ENCODE measurements at regions not wholly inside any gene's neighbourhood (a gene's known extent, or its start where the extent isn't known, plus 50 kb on each side); places are given as distances from the start of the nearest gene placed in this dataset.
A peak's percentile ranks its signal among the peaks of the same experiment; 100 is the strongest.

DNA sequence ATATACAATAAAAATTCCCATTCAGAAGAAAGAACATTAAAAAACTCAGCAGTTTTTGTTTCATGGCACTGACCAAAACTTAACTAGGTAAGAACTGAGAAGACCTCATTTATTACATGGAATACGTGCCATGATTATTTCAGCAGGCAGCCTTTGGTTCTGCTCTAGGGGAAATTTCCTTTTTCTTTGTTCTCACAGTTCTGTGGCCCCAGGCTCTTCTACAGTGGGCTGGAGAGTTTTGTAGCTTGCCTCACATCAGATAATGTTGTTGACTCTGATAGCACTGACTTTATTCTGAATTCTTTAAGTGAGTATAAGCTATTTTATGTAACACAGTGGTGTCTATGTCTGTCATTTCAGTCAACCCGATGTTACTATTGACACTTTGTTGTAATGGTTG lies 844.3 kb downstream of the TBC1D32 start:
- Histone ChIP-seq H3K79me2 (ENCODE audit: control insufficient read depth in 1 of 2, insufficient read depth in 2 of 2, low read length in 2 of 2) (no peaks in the 10 kb centered on the region), H3K4me3 (ENCODE audit: extremely low read depth in 1 of 4, insufficient read depth in 2 of 4, low read depth in 3 of 4, low read length in 4 of 4) (no peak overlapping the region), H3K23ac (ENCODE audit: insufficient read length) (no peak overlapping the region), H4K20me1 (replicated peaks in 1 of 2; ENCODE audit: control insufficient read depth in 1 of 2, insufficient read depth in 2 of 2, low read length in 2 of 2) (no peaks in the 10 kb centered on the region), H3K18ac (ENCODE audit: extremely low read depth, low read length) (no peak overlapping the region), H4K5ac (ENCODE audit: insufficient read length, low read depth, low read length) (no peak overlapping the region), H2BK15ac (ENCODE audit: low read length) (no peak overlapping the region), H3K14ac (ENCODE audit: insufficient read length) (no peak overlapping the region), H2AFZ (ENCODE audit: low read length) (0 out of 2 replicates have a peak overlapping the region, but pooled peaks have one; percentile 18), H3K79me1 (ENCODE audit: low read depth, low read length) (no peaks in the 10 kb centered on the region), H2BK120ac (replicated peaks; ENCODE audit: low read depth, low read length) (no peak overlapping the region), H2BK20ac (ENCODE audit: low read length) (no peak overlapping the region), H3K23me2 (ENCODE audit: low read depth, low read length) (no peaks in the 10 kb centered on the region), H4K91ac (replicated peaks; ENCODE audit: insufficient read length, low read length) (no peak overlapping the region), H2BK5ac (ENCODE audit: low read depth, low read length) (no peak overlapping the region), H4K8ac (ENCODE audit: extremely low read depth, insufficient read depth, low read length) (no peak overlapping the region), H3K4me1 (replicated peaks in 1 of 4; ENCODE audit: control insufficient read depth in 3 of 4, insufficient read depth in 4 of 4, low read length in 3 of 4) (no peaks in the 10 kb centered on the region), H3K36me3 (ENCODE audit: control insufficient read depth in 2 of 4, insufficient read depth in 4 of 4, low read length in 3 of 4) (no peaks in the 10 kb centered on the region), H3K4me2 (ENCODE audit: insufficient read depth in 1 of 2, low read depth in 2 of 2, low read length in 2 of 2) (no peak overlapping the region), H3K27ac (ENCODE audit: low read depth, low read length) (no peak overlapping the region), H3K9me3 (ENCODE audit: insufficient read depth in 2 of 2, low read depth in 1 of 2, low read length in 1 of 2) (no peaks in the 10 kb centered on the region), H3K27me3 (replicated peaks in 1 of 4; ENCODE audit: control insufficient read depth in 3 of 4, extremely low read depth in 1 of 4, insufficient read depth in 3 of 4, low read length in 3 of 4) (no peaks in the 10 kb centered on the region), H3K4ac (replicated peaks; ENCODE audit: insufficient read length, low read depth, low read length) (no peak overlapping the region), H2AK5ac (ENCODE audit: low read depth, low read length) (no peak overlapping the region), H2BK12ac (ENCODE audit: low read depth, low read length) (no peak overlapping the region), H3K9ac (replicated peaks in 1 of 4; ENCODE audit: extremely low read depth in 1 of 4, low read depth in 3 of 4, low read length in 3 of 4) (no peak overlapping the region), H3K56ac (replicated peaks; ENCODE audit: insufficient read length, low read depth, low read length) (no peak overlapping the region)
- no peak for FAIRE-seq
- WGBS, 2 experiments (ENCODE audit: extremely low coverage in 1 of 2, insufficient coverage in 1 of 2, insufficient read length in 1 of 2, insufficient replicate concordance in 2 of 2, low coverage in 1 of 2, low lambda C conversion rate in 2 of 2, missing lambda C conversion rate in 1 of 2): 87% methylated on average over 2 of the region's 2 CpGs; no CpG with 5 or more reads in 1 of the 2 experiments
- CTCF ChIA-PET (ENCODE audit: partially characterized antibody): no interaction called here
- POLR2A ChIA-PET (ENCODE audit: partially characterized antibody): no interaction called here
- no peak for DNase-seq (ENCODE audit: low read depth in 1 of 2, low spot score in 2 of 2)
- TF ChIP-seq RXRA (IDR thresholded peaks at IDR 0.05; ENCODE audit: insufficient read depth, low read depth, low read length) (no peak), CBX5 (IDR thresholded peaks at IDR 0.05; ENCODE audit: low read depth, low read length) (no peak), ASH2L (IDR thresholded peaks at IDR 0.05; ENCODE audit: low read length) (no peak), EGR1 (IDR thresholded peaks at IDR 0.05; ENCODE audit: borderline replicate concordance, low read depth, low read length) (no peak), RBBP5 (IDR thresholded peaks at IDR 0.05; ENCODE audit: borderline replicate concordance, low read depth, low read length) (no peak), USF2 (IDR thresholded peaks at IDR 0.05; ENCODE audit: low read length) (no peak), SP2 (IDR thresholded peaks at IDR 0.05; ENCODE audit: low read length) (no peak), MAFK (IDR thresholded peaks at IDR 0.05; ENCODE audit: low read depth, low read length) (no peak), CTCF (IDR thresholded peaks at IDR 0.05; ENCODE audit: control extremely low read depth in 1 of 3, insufficient read depth in 1 of 3, low read depth in 1 of 3, low read length in 3 of 3) (no peak), BCL11A (IDR thresholded peaks at IDR 0.05; ENCODE audit: low read depth in 2 of 2, low read length in 2 of 2) (no peak), BACH1 (IDR thresholded peaks at IDR 0.05; ENCODE audit: low read length) (no peak), SIX5 (IDR thresholded peaks at IDR 0.05; ENCODE audit: low read depth, low read length) (no peak)
